IMR-90 (cell line): ENCODE measurements at regions not wholly inside any gene's neighbourhood (a gene's known extent, or its start where the extent isn't known, plus 50 kb on each side); places are given as distances from the start of the nearest gene placed in this dataset.

Experiments used
- ATAC-seq: fragments of 200-7000 bp; cut with Tn5 transposase; 2 replicates; pipeline ENCODE4 v1.9.1; 2020; ENCODE audit warnings: low read depth, mild to moderate bottlenecking, moderate library complexity
- BruUV-seq: library from RNA; stranded (reverse); fragments of 400-500 nt; replicated peaks from 2 replicates; lab custom pipeline; 2021; lab: Mats Ljungman, UMichigan
- CTCF ChIA-PET: fragments of 300-600 bp; formaldehyde crosslinking; extraction: SDS; loops from one replicate; lab custom pipeline; 2021; ENCODE audit warnings: antibody characterized with exemption; lab: Yijun Ruan, JAX
- POLR2A ChIA-PET: fragments of 300-600 bp; sonication (Branson Sonifier 250); formaldehyde crosslinking; loops from one replicate; lab custom pipeline; 2022; ENCODE audit warnings: antibody characterized with exemption; ENCODE audit not compliant: unreplicated experiment; lab: Charles Lee
- DNase-seq: peaks from one replicate; pipeline ENCODE4 v3.0.0; 2013
- H2AFZ ChIP-seq: replicated peaks from 2 replicates; pipeline ENCODE3; 2013; ENCODE audit warnings: low read length, mild to moderate bottlenecking; ENCODE audit not compliant: poor library complexity
- H2AK5ac ChIP-seq: 2 replicates; pipeline ENCODE4 v1.6.1; 2013; ENCODE audit warnings: low read depth, low read length, inconsistent platforms
- H2AK9ac ChIP-seq: replicated peaks from 2 replicates; pipeline ENCODE3; 2013; ENCODE audit warnings: mild to moderate bottlenecking, low read depth, low read length, moderate library complexity; ENCODE audit not compliant: poor library complexity
- H2BK120ac ChIP-seq: 2 replicates; pipeline ENCODE4 v1.6.1; 2013; ENCODE audit warnings: low read depth, low read length, inconsistent platforms
- H2BK15ac ChIP-seq: 3 replicates; pipeline ENCODE4 v1.6.1; 2013; ENCODE audit warnings: low read depth, low read length, inconsistent platforms
- H2BK20ac ChIP-seq: 2 replicates; pipeline ENCODE4 v1.6.1; 2013; ENCODE audit warnings: low read depth, mild to moderate bottlenecking, inconsistent platforms, low read length, moderate library complexity
- H2BK5ac ChIP-seq: 2 replicates; pipeline ENCODE4 v1.6.1; 2013; ENCODE audit warnings: mild to moderate bottlenecking, low read depth, low read length, inconsistent platforms; ENCODE audit not compliant: poor library complexity, severe bottlenecking
- H3K14ac ChIP-seq: replicated peaks from 2 replicates; pipeline ENCODE4 v1.6.1; 2013; ENCODE audit warnings: low read depth, low read length, inconsistent platforms
- H3K18ac ChIP-seq: 2 replicates; pipeline ENCODE4 v1.6.1; 2013; ENCODE audit warnings: low read depth, low read length, control low read depth
- H3K23ac ChIP-seq: 2 replicates; pipeline ENCODE4 v1.6.1; 2013; ENCODE audit warnings: low read depth, low read length, inconsistent platforms
- H3K27ac ChIP-seq: 2 replicates; pipeline ENCODE4 v1.5.1; 2013; ENCODE audit warnings: mild to moderate bottlenecking, control low read depth, low read length; ENCODE audit not compliant: insufficient read depth
- H3K27me3 ChIP-seq: 2 replicates; pipeline ENCODE4 v1.6.1; 2013; ENCODE audit warnings: low read length; ENCODE audit not compliant: control insufficient read depth, insufficient read depth
- H3K36me3 ChIP-seq: 2 replicates; pipeline ENCODE4 v1.6.1; 2013; ENCODE audit warnings: low read length, mixed read lengths; ENCODE audit not compliant: control insufficient read depth, insufficient read depth
- H3K4ac ChIP-seq: 2 replicates; pipeline ENCODE4 v1.6.1; 2013; ENCODE audit warnings: low read depth, low read length, inconsistent platforms
- H3K4me1 ChIP-seq: 2 replicates; pipeline ENCODE4 v1.6.1; 2013; ENCODE audit warnings: low read length, mixed read lengths; ENCODE audit not compliant: control insufficient read depth, insufficient read depth
- H3K4me2 ChIP-seq: 2 replicates; pipeline ENCODE4 v1.6.1; 2013; ENCODE audit warnings: low read depth, mild to moderate bottlenecking, control low read depth, low read length, moderate library complexity
- H3K4me3 ChIP-seq: 2 replicates; pipeline ENCODE4 v1.5.1; 2013; ENCODE audit warnings: low read depth, mild to moderate bottlenecking, control low read depth, low read length, moderate library complexity; ENCODE audit not compliant: insufficient read depth
- H3K56ac ChIP-seq: 2 replicates; pipeline ENCODE4 v1.6.1; 2013; ENCODE audit warnings: low read length, inconsistent platforms; ENCODE audit not compliant: insufficient read depth; ENCODE audit errors: extremely low read depth
- H3K79me1 ChIP-seq, 2 experiments: 2 replicates each; pipeline ENCODE4 v1.6.1; 2013; ENCODE audit warnings: low read length in 2 of 2, inconsistent platforms in 1 of 2, low read depth in 1 of 2
- H3K9ac ChIP-seq: 2 replicates; pipeline ENCODE4 v1.6.1; 2013; ENCODE audit warnings: low read depth, low read length, control low read depth
- H3K9me1 ChIP-seq: 2 replicates; pipeline ENCODE4 v1.6.1; 2013; ENCODE audit warnings: low read length, inconsistent platforms; ENCODE audit not compliant: insufficient read depth
- H3K9me3 ChIP-seq: 2 replicates; pipeline ENCODE4 v1.6.1; 2013; ENCODE audit warnings: low read length; ENCODE audit not compliant: control insufficient read depth, insufficient read depth
- H4K20me1 ChIP-seq: 2 replicates; pipeline ENCODE4 v1.6.1; 2013; ENCODE audit warnings: low read length, inconsistent platforms; ENCODE audit not compliant: insufficient read depth
- H4K5ac ChIP-seq: 2 replicates; pipeline ENCODE4 v1.6.1; 2013; ENCODE audit warnings: mild to moderate bottlenecking, low read depth, low read length, control low read depth
- H4K8ac ChIP-seq, 2 experiments: 2 replicates each; pipeline ENCODE4 v1.6.1; 2013; ENCODE audit warnings: low read depth in 2 of 2, low read length in 2 of 2, control low read depth in 1 of 2, inconsistent platforms in 1 of 2
- H4K91ac ChIP-seq: 2 replicates; pipeline ENCODE4 v1.6.1; 2013; ENCODE audit warnings: low read depth, low read length, inconsistent platforms; ENCODE audit not compliant: insufficient read depth
- FOS ChIP-seq: fragments of 150-350 bp; IDR thresholded peaks from 2 replicates; pipeline ENCODE4 v1.6.1; 2016; ENCODE audit warnings: low read depth, low read length
- RFX5 ChIP-seq: IDR thresholded peaks from 2 replicates; pipeline ENCODE4 v1.8.0; 2012; ENCODE audit warnings: low read depth, mild to moderate bottlenecking, low read length, moderate library complexity
- WGBS, 2 experiments: methylation state at CpG; one replicate each; pipeline versions ENCODE4 v1.1.5 to v1.1.7; 2013; ENCODE audit warnings: missing lambda C conversion rate in 2 of 2; ENCODE audit not compliant: insufficient read length in 1 of 2; ENCODE audit errors: extremely low coverage in 2 of 2; 5-methylcytosine and 5-hydroxymethylcytosine counted together
- dilution Hi-C: fragments of 300-500 bp; cut with HindIII; formaldehyde crosslinking; loops from one replicate; pipeline ENCODE4 v1.14.3; 2018; ENCODE audit warnings: low sequenced_read_pairs; ENCODE audit not compliant: unreplicated experiment
- in situ Hi-C: fragments of 300-500 bp; cut with MboI; formaldehyde crosslinking; loops from 3 replicates; pipeline ENCODE4 v1.14.3; 2019; ENCODE audit warnings: low sequenced_read_pairs, inconsistent platforms, mixed read lengths
- intact Hi-C: fragments of 100-400 bp; cut with micrococcal nuclease; formaldehyde crosslinking; loops from 2 replicates; pipeline ENCODE4 v1.10.0; 2022

GRCh38 chr6:115302731-115303130 lies 758.0 kb downstream of the FRK start:
- DNase-seq (no peak), ATAC-seq (no peak)
- Histone ChIP-seq H3K14ac (no peak overlapping the region), H3K4me1 (no peaks in the 10 kb centered on the region), H4K8ac (no peak overlapping the region), H3K9ac (no peak overlapping the region), H3K4me2 (no peak overlapping the region), H3K4ac (no peak overlapping the region), H3K9me1 (no peaks in the 10 kb centered on the region), H3K23ac (no peak overlapping the region), H3K18ac (no peak overlapping the region), H3K79me1 (no peaks in the 10 kb centered on the region), H2AFZ (no peak overlapping the region), H3K4me3 (no peak overlapping the region), H2BK15ac (no peak overlapping the region), H4K91ac (no peak overlapping the region), H2BK20ac (no peak overlapping the region), H3K27ac (no peak overlapping the region), H2AK5ac (no peak overlapping the region), H3K56ac (no peak overlapping the region), H2BK5ac (no peak overlapping the region), H2BK120ac (no peak overlapping the region), H4K5ac (no peak overlapping the region), H3K27me3 (no peaks in the 10 kb centered on the region), H2AK9ac (no peak overlapping the region), H3K9me3 (no peaks in the 10 kb centered on the region), H4K20me1 (no peaks in the 10 kb centered on the region), H3K36me3 (no peaks in the 10 kb centered on the region)
- intact Hi-C loops (no loop called here), dilution Hi-C loops (no loop called here), in situ Hi-C loops (no loop called here)
- BruUV-seq, result no TSS peak
- WGBS, 2 experiments, result no CpG with 5 or more reads among the region's 4 CpGs
- ChIA-PET POLR2A (no interaction called here), CTCF (no interaction called here)
- TF ChIP-seq FOS, result no peak
- TF ChIP-seq RFX5, result no peak
